ENCODE measurements at regions not wholly inside any gene's neighbourhood (a gene's known extent, or its start where the extent isn't known, plus 50 kb on each side); places are given as distances from the start of the nearest gene placed in this dataset.
A peak's percentile ranks its signal among the peaks of the same experiment; 100 is the strongest.
"Not testable (repeated sequence)": the region's sequence is repeated elsewhere in the genome, so short reads cannot be mapped to it uniquely, and the experiment has no call there.

DNA sequence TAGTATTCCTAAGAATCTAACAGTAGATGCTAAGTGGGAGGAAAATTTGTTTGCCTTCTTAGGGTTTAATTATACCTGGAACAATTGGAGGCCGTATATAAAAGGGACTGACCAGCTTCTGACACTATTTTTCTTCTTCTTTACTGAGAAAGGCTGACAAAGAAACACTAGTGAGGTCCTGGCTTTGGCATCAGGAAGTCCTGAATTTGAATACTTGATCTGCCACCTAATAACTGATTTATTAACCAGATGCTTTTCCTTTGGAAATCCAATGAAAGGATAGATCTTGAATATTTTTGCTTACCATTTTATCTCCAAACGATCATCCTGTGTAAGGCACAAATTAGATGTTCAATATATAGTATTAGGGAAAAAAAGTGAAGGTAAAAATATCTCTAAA is 382.5 kb downstream of the CENPW start:
- no peak for TF ChIP-seq POLR2A (IDR thresholded peaks at IDR 0.05)
- TF ChIP-seq, protein P1, sequence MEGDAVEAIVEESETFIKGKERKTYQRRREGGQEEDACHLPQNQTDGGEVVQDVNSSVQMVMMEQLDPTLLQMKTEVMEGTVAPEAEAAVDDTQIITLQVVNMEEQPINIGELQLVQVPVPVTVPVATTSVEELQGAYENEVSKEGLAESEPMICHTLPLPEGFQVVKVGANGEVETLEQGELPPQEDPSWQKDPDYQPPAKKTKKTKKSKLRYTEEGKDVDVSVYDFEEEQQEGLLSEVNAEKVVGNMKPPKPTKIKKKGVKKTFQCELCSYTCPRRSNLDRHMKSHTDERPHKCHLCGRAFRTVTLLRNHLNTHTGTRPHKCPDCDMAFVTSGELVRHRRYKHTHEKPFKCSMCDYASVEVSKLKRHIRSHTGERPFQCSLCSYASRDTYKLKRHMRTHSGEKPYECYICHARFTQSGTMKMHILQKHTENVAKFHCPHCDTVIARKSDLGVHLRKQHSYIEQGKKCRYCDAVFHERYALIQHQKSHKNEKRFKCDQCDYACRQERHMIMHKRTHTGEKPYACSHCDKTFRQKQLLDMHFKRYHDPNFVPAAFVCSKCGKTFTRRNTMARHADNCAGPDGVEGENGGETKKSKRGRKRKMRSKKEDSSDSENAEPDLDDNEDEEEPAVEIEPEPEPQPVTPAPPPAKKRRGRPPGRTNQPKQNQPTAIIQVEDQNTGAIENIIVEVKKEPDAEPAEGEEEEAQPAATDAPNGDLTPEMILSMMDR (IDR thresholded peaks at IDR 0.05), result no peak
- 55 to 68% (median 58%) methylated on average over 2 of the region's 2 CpGs for WGBS, 4 donors

DNA sequence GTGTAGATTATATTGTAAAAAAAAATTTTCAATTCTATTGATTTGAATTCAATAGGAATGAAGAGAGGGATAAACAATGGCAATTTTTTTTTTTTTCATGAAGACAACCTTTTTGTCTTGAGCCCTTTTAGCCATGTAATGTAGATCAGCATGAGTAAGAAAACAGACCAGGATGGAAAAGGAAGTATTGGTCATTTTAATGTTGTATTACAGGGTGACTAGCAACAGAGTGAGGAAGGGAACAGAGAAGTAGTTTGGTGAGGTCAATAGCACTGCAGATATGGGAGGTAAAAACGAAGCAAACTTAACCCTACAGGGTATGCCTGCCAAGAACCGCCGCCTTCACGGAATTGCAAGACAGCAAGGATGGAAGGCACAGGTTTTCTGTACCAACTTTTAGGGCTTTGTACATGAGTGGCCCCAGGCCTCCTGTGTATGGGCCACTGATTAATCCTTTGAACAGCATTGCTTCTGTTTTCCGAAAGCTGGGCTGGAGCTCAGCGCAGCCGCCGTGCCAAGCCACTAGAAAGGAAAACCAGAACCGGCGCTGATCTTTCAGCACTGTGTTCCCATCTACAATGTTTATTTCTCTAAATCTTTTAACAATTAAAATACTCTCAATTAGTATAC is 383.7 kb downstream of the CENPW start:
- Histone ChIP-seq H3K4me1 (replicated peaks in 1 of 2) (no peaks in the 10 kb centered on the region), H3K27me3 (no peaks in the 10 kb centered on the region), H3K9me3 (replicated peaks in 1 of 3) (no peaks in the 10 kb centered on the region), H3K4me3 (no peak overlapping the region), H3K36me3 (replicated peaks in 1 of 2) (no peaks in the 10 kb centered on the region), H3K27ac (no peak overlapping the region)
- intact Hi-C loops (cut with DNase I), result no loop called here
- 85 to 92% (median 89%) methylated on average over 10 of the region's 10 CpGs for WGBS, 4 donors
- TF ChIP-seq, protein P1 (IDR thresholded peaks at IDR 0.05), result no peak
- no peak for TF ChIP-seq POLR2A (IDR thresholded peaks at IDR 0.05)
- DNase-seq, result no peak

More for the DNA sequence above, 382.5 kb downstream of the CENPW start:
- no peak for DNase-seq
- no peaks in the 10 kb centered on the region for H3K9me3 ChIP-seq (replicated peaks in 1 of 3)
- intact Hi-C loops (cut with DNase I), result no loop called here
- no peak overlapping the region for H3K4me3 ChIP-seq
- no peak overlapping the region for H3K27ac ChIP-seq
- H3K36me3 ChIP-seq (replicated peaks in 1 of 2), result no peaks in the 10 kb centered on the region
- no peaks in the 10 kb centered on the region for H3K4me1 ChIP-seq (replicated peaks in 1 of 2)
- no peaks in the 10 kb centered on the region for H3K27me3 ChIP-seq

DNA sequence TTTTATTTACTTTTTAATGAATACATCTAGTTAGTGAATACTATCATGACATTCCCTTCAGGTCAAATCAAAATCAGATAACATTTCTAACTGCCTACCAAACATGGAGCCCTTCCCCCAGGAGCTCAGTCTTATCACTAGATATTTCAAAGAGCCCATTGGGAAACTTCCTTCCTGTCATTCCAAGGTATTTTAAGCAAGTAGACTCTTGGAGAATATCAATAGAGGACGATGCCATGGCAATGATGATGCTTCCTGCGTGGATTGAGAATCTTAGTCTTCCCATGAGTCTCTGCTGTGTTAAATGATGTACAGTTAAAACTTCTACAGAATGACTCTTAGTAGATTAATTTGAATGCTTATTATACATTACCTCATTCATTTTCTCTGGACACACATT is 384.9 kb downstream of the CENPW start:
- no peak overlapping the region for H3K27ac ChIP-seq
- TF ChIP-seq POLR2A (IDR thresholded peaks at IDR 0.05), result no peak
- TF ChIP-seq, protein P1 (IDR thresholded peaks at IDR 0.05), result no peak
- no peak overlapping the region for H3K4me3 ChIP-seq
- WGBS, 4 donors, result 52 to 66% (median 63%) methylated on average over 2 of the region's 2 CpGs
- no peaks in the 10 kb centered on the region for H3K9me3 ChIP-seq (replicated peaks in 1 of 3)
- no peaks in the 10 kb centered on the region for H3K4me1 ChIP-seq (replicated peaks in 1 of 2)
- H3K36me3 ChIP-seq (replicated peaks in 1 of 2), result no peaks in the 10 kb centered on the region
- intact Hi-C loops (cut with DNase I), result no loop called here
- no peaks in the 10 kb centered on the region for H3K27me3 ChIP-seq
- no peak for DNase-seq

DNA sequence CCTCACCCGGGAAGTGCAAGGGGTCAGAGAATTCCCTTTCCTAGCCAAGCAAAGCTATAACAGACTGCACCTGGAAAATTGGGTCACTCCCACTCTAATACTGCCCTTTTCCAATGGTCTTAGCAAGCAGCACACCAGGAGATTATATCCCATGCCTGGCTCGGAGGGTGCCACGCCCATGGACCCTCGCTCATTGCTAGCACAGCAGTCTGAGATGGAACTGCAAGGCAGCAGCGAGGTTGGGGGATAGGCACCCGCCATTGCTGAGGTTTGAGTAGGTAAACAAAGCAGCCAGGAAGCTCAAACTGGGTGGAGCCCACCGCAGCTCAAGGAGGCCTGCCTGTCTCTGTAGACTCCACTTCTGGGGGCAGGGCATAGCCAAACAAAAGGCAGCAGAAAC is 386.5 kb downstream of the CENPW start:
- H3K4me1 ChIP-seq (replicated peaks in 1 of 2); DNase-seq; H3K9me3 ChIP-seq (replicated peaks in 1 of 3); H3K36me3 ChIP-seq (replicated peaks in 1 of 2); H3K27me3 ChIP-seq; H3K27ac ChIP-seq; intact Hi-C loops (cut with DNase I); H3K4me3 ChIP-seq: not testable (repeated sequence)
- 75 to 98% (median 80%) methylated on average over 4 to 7 of the region's 7 CpGs for WGBS, 4 donors

DNA sequence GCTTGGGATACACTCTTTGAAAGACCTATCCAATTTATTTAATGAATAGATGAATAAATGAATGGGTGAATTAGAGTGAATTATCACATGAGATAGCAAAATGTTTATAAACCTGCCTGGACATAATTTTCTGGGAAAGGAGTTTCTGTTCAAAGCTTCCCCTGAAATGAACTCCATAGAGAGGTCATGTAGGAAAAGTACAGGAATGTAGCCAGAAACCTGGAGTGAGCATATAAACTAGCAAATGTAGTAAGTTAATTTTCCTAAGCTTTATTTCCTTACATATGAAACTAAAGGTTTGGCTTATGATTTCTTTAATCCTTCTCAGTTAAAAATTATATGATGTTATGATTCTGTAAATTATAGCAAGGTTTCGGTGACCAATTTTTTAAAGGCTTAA is 380.3 kb upstream of the RSPO3 start:
- intact Hi-C loops (cut with DNase I), result no loop called here
- Histone ChIP-seq H3K27me3 (no peaks in the 10 kb centered on the region), H3K27ac (peak overlapping the region in 1 of 5 donors; percentile 4), H3K9me3 (replicated peaks in 1 of 3) (no peaks in the 10 kb centered on the region), H3K4me1 (replicated peaks in 1 of 2) (peaks cover 0 to 17% of the 10 kb centered on the region in 2 donors), H3K36me3 (replicated peaks in 1 of 2) (no peaks in the 10 kb centered on the region), H3K4me3 (no peak overlapping the region)
- TF ChIP-seq, protein P1 (IDR thresholded peaks at IDR 0.05), result no peak
- no peak for TF ChIP-seq POLR2A (IDR thresholded peaks at IDR 0.05)
- no peak for DNase-seq
- WGBS, 4 donors, result 40 to 74% (median 68%) methylated on average over 1 of the region's 1 CpG
